WERI-Rb-1 (cell line): ENCODE measurements at regions not wholly inside any gene's neighbourhood (a gene's known extent, or its start where the extent isn't known, plus 50 kb on each side); places are given as distances from the start of the nearest gene placed in this dataset.

Experiments used
- DNase-seq: peaks from one replicate; pipeline ENCODE4 v3.0.0-alpha.2; 2020
- H3K27ac ChIP-seq: fragments of 250-450 bp; sonication (Bioruptor Pico); 2 replicates; pipeline ENCODE4 v1.5.1; 2020; ENCODE audit warnings: mild to moderate bottlenecking, moderate library complexity
- H3K27me3 ChIP-seq: fragments of 250-450 bp; sonication (Bioruptor Pico); 2 replicates; pipeline ENCODE4 v1.5.1; 2021; ENCODE audit warnings: mild to moderate bottlenecking, low read depth, moderate library complexity; ENCODE audit not compliant: insufficient read depth, severe bottlenecking
- H3K36me3 ChIP-seq: fragments of 250-450 bp; sonication (Bioruptor Pico); 2 replicates; pipeline ENCODE4 v1.5.1; 2020; ENCODE audit warnings: mild to moderate bottlenecking, moderate library complexity
- H3K4me3 ChIP-seq: 2 replicates; pipeline ENCODE4 v1.5.1; 2011; ENCODE audit warnings: low read depth, mild to moderate bottlenecking, control low read depth, low read length
- H3K9me3 ChIP-seq: fragments of 250-450 bp; sonication (Bioruptor Pico); 2 replicates; pipeline ENCODE4 v1.5.1; 2021; ENCODE audit warnings: mild to moderate bottlenecking, moderate library complexity; ENCODE audit not compliant: severe bottlenecking
- TF ChIP-seq, protein P1 (sequence below): IDR thresholded peaks from 2 replicates; pipeline ENCODE4 v1.5.1; 2011; ENCODE audit warnings: low read depth, mild to moderate bottlenecking, control low read depth, inconsistent platforms, low read length

DNA sequence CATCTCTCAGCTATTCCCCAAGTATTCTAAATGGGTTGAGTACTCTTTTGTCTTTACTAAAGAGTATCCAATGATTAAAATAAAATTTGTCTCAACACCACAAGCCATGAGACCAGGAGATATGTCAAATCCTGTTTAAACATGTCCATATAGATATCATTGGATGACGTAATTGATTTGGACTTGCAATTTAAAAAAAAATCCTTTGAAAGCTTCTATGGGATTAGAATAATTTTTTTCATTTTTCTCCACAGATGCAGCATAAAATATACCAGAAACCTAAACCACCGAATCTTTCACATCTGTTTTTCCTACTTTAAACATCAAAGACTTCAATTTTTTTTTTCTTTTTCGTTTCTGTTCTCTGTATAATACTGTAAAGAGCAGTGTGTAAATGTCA is 1022.3 kb downstream of the EPHA3 start:
- TF ChIP-seq, protein P1, sequence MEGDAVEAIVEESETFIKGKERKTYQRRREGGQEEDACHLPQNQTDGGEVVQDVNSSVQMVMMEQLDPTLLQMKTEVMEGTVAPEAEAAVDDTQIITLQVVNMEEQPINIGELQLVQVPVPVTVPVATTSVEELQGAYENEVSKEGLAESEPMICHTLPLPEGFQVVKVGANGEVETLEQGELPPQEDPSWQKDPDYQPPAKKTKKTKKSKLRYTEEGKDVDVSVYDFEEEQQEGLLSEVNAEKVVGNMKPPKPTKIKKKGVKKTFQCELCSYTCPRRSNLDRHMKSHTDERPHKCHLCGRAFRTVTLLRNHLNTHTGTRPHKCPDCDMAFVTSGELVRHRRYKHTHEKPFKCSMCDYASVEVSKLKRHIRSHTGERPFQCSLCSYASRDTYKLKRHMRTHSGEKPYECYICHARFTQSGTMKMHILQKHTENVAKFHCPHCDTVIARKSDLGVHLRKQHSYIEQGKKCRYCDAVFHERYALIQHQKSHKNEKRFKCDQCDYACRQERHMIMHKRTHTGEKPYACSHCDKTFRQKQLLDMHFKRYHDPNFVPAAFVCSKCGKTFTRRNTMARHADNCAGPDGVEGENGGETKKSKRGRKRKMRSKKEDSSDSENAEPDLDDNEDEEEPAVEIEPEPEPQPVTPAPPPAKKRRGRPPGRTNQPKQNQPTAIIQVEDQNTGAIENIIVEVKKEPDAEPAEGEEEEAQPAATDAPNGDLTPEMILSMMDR: no peak
- Histone ChIP-seq H3K9me3 (no peaks in the 10 kb centered on the region), H3K27me3 (no peaks in the 10 kb centered on the region), H3K4me3 (no peak overlapping the region), H3K36me3 (no peaks in the 10 kb centered on the region), H3K27ac (no peak overlapping the region)
- DNase-seq: no peak

DNA sequence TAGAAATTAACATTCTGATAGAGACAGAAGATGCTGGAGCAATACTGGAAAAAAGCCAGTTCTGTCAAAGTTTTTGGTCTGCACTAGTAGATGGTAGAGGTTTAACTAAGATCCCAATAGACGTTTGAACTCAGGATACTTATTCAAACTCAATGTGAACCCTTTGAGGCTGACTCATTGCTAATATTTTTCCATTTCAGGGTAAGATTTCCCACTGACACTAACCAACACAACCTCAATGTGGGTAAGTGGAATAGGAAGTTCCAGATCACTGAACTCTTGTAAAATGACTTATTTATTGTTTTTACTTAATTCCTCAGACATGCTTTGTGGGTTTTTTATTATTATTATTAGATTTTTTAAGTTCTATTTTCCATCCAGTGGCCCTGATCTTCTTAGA is 1024.8 kb downstream of the EPHA3 start:
- no peak for DNase-seq
- Histone ChIP-seq H3K27ac (no peak overlapping the region), H3K9me3 (no peaks in the 10 kb centered on the region), H3K27me3 (no peaks in the 10 kb centered on the region), H3K36me3 (no peaks in the 10 kb centered on the region), H3K4me3 (no peak overlapping the region)
- TF ChIP-seq, protein P1: no peak

DNA sequence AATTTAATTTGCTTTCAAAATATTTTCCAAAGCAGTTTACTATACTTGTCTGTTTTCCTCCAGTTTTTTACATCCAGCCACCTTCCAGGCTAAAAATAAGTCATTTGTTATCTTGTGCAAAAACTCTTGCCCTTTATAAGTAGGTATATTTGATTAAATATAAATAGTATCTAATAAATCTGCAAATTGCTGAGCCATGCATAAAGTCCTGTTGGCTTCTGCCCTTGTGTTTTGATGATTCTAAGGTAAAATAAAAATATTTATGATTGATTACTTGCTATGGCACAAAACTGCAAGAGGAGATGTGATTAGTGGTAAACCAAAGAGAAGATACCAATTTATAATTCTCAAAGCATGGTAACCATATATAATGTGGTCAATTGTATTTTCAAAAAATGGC is 1026.7 kb downstream of the EPHA3 start:
- no peaks in the 10 kb centered on the region for H3K27me3 ChIP-seq
- no peak overlapping the region for H3K4me3 ChIP-seq
- H3K27ac ChIP-seq: no peak overlapping the region
- H3K36me3 ChIP-seq: no peaks in the 10 kb centered on the region
- no peak for DNase-seq
- TF ChIP-seq, protein P1: no peak
- H3K9me3 ChIP-seq: no peaks in the 10 kb centered on the region

DNA sequence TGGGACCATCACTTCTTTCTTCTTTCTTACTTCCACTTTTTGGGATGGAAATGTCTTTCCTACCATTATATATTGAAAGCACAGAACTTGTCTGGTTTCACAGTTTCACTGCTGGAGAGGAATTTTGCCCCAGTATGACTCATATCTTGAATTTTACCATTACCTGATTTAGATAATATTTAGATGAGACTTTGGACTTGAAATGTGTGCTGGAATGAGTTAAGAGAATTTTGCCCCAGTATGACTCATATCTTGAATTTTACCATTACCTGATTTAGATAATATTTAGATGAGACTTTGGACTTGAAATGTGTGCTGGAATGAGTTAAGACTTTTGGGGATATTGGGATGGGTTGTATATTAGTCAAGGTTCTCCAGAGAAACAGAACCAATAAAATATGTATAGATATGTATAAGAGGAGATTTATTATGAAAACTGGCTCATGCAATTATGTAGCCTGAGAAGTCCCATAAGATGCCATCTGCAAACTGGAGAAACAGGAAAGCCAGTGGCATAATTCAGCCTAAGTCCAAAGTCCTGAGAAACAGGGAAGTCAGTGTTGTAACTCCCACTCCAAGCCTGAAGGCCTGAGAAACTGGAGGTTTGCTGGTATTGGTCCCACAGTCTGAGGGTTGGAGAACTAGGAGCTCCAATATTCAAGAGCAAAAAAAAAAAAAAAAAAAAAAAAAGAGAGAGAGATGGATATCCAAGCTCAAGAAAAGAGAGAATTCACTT is 1029.2 kb downstream of the EPHA3 start:
- H3K27me3 ChIP-seq: no peaks in the 10 kb centered on the region
- H3K36me3 ChIP-seq: no peaks in the 10 kb centered on the region
- no peak overlapping the region for H3K27ac ChIP-seq
- no peaks in the 10 kb centered on the region for H3K9me3 ChIP-seq
- DNase-seq: no peak
- no peak overlapping the region for H3K4me3 ChIP-seq
- TF ChIP-seq, protein P1: no peak

DNA sequence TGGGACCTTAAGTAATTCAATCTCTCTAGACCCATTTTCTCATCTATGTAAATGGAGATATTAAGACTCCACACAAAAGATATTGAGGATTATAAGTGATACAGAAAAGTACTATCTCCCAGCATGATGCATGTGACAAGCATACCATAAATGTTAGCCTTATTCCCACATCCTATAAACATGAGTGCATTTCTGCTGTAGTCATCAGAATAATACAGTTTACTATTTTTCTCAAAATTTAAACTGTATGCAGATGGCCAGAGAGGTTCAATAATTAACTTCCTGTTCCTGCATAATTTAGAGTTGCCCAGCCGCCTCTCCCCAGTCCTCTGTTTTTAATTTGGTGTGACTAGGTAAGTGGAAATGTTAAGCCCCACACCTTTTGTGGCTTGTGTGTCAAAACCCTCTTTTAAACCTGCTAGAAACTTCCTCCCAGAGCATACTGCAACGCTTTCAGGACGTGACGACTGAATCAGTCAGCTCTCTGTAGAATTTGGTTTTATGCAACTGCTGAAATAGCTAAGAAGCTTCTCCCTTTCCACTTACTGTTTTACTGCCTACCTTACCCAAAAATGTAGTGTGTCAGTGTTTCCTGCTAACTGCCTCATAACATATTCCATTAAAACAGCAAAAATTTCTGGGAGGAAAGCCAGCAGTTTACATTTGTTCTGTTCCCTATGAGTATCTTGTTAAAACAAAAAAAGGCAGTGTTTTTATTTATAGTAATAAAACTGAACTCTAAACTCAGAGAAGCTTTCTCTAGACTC is 1037.9 kb downstream of the EPHA3 start:
- Histone ChIP-seq H3K9me3 (no peaks in the 10 kb centered on the region), H3K27ac (no peak overlapping the region), H3K27me3 (no peaks in the 10 kb centered on the region), H3K36me3 (no peaks in the 10 kb centered on the region), H3K4me3 (no peak overlapping the region)
- DNase-seq: no peak
- TF ChIP-seq, protein P1: no peak

DNA sequence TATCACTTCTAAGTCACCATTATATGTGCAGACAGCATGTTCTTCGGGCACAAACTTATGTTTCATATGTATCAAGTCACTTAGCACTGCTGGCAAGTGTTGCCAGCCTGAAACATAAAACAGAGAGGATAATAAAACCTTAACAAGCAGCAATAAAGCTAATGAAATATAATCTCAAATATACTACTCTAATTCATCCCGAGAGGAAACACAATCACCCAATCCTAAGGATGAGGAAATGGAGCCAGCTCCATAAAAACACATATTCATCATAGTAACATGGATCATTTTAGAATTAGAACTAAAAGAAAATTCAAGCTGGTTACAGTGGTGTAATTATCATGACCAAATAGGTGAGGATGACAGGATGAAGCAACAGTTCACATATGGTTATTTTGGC is 1072.7 kb downstream of the EPHA3 start:
- no peak overlapping the region for H3K4me3 ChIP-seq

More for the DNA sequence above, 1072.7 kb downstream of the EPHA3 start:
- Histone ChIP-seq H3K27ac (no peak overlapping the region), H3K27me3 (no peaks in the 10 kb centered on the region), H3K36me3 (no peaks in the 10 kb centered on the region), H3K9me3 (no peaks in the 10 kb centered on the region)
- TF ChIP-seq, protein P1: no peak
- DNase-seq: no peak
